KG1 (cell line): ENCODE measurements at regions not wholly inside any gene's neighbourhood (a gene's known extent, or its start where the extent isn't known, plus 50 kb on each side); places are given as distances from the start of the nearest gene placed in this dataset.

ENCODE experiments used
- DNase-seq: peaks from one replicate; lab custom pipeline; 2025; lab: John Stamatoyannopoulos, UW

DNA sequence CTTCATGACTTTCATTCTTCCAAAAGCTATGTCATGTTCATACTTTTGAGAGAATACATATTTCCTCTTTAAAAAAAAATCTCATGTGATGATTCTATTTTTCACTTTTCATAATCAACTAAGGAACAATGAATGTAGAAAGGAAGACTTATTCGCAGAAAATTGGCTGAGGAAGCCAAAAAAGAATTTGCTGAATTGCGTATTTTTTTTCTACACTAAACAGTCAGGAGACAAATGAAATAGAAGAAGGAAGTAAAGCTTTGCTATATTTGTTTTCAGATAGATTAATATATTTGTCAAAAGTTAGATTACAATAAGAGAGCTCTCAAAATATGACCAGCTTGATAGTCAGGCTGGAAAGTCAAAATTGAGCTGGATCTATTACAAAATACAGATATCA, 504.2 kb downstream of the ANXA1 start:
- no peak for DNase-seq

DNA sequence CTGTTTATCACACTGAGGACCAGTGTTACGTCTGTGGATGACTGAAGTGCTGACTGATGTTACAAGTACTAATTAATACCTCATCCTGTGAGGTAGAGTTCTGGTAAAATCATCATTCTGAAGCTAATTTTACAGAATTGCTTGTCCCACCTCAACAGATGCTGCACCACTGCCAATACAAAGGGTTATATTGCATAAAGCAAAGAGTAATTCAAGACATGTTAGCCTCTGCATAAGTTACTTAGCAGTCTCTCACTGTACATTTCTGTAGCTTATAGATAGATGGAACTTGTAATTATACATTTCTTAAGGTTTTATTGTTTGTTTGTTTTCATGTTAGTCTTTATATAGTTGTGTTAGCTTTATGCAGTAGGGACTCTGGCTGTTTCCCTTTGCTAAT, 513.6 kb downstream of the ANXA1 start:
- DNase-seq = no peak

GRCh38 chr9:73667749-73668148, 516.1 kb downstream of the ANXA1 start:
- no peak for DNase-seq

DNA sequence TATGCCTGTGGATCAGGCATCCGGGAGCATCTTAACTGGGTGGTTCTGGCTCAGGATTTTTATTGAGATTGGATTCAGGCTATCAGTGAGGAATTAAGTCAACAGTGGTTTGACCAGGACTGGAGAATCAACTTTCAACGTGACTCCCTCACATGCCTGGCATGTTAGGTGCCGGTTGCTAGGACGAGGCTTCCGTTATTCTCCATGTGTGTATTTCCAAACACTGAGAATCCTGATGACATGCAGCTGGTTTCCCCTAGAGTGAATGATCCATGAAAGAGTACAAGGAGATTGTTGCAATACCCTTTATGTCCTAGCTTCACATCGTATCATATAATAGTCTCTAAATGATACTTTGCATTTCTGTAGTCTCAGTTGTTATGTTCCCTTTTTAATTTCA, 529.2 kb downstream of the ANXA1 start:
- DNase-seq = no peak

GRCh38 chr9:73682789-73683188, 531.1 kb downstream of the ANXA1 start:
- no peak for DNase-seq

DNA sequence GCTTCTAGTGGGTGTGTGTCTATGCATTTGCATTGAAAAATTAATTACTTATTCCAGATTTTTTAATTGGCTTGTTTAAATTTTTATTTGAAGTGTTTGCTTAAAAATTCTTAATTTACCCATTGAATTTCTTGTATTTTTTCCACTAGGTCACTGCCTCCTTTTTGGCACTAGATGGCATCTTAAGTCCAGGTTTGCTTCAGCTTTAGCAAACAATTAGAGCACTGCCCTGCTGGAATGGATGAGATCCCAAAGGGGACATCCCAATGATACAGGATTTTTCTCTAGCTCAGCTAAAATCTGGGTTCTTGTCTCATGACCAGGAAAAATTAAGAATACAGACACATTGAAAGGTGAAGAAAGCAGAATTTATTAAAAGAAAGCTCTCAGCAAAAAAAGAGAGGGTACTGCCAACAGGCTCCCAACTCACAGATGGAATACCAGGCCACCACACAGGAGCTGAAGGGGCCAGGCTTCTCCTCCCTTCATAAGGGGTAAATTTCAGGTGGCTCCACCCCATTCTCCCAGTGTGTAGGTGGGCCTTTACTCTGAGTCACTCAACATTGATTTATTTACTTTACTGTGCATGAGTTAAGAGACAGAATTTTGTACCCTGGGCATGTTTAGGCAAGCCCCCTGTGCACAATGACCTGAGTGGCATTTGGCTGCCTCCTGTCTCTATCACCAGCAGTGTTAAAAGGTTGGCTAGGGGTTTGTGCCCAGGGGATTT, 532.4 kb downstream of the ANXA1 start:
- no peak for DNase-seq

DNA sequence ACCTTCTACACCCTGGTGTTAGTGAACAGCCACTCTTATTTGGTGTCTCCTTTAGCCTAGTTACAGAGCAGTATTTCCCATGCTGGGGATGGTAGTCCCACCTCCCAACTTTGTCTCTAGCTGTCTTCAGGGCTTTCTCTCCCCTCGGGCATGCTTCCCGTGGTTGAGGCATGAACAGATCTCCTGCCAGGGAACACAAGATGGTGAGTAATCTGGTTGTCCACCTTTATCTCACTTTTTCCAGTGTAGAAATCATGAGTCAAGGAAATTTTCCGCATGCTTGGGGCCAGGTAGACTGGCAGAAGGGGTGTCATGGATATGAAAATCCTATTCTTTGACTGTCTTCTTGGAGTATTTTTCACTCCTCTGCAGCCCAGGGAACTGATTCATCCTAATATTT, 532.9 kb downstream of the ANXA1 start:
- no peak for DNase-seq

DNA sequence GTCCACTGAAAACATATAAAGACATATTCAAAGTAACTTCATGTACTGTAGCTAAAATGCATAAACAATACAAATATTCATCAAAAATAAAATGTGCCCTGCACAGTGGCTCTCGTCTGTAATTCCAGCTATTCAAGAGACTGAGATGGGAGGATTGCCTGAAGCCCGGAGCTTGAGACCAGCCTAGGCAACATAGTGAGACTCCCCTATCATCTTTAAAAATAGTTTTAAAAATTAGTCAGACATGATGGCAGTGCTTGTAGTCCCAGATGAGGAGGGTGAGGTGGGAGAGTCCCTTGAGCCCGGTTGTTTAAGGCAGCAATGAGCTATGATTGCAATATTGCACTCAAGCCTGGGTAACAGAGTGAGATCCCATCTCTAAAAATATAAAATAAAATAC, 534.1 kb downstream of the ANXA1 start:
- DNase-seq = no peak

DNA sequence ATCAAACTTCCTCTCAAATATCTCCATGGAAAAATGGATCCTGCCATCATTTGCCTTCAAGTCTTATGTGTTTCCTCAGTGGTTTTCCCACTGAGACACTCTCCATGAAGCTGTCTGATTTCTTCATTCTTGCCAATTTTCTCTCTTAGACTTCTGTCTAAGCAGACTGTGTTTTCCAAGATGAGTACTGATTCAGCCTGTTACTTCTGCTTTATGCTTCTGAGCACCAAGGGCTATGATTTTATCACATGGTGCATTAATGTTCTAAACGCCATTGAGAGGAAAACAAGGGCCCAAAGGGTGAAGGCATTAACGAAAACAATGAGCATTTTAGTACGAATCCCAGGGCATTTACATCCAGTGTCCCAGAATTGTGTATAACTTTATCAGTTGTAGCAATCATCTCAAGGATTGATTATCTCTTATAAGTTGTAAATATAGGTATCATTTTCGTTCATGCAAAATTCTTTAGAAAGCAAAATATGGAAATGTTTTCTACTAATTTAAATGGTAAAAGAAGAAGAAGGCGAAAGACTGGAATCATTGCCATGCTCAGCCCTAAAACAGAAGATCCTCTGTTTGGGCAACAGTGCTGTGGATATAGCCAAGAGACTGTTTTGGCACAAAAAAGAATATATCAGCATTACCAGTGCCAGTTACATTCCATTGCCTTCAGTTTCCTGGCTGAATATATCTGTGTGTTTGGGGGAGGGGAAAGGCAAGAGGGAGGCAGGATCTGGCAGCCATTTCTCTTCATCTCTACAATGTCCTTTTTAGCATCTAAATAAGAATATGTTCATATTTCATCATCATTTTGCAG, 537.6 kb downstream of the ANXA1 start:
- DNase-seq = no peak

DNA sequence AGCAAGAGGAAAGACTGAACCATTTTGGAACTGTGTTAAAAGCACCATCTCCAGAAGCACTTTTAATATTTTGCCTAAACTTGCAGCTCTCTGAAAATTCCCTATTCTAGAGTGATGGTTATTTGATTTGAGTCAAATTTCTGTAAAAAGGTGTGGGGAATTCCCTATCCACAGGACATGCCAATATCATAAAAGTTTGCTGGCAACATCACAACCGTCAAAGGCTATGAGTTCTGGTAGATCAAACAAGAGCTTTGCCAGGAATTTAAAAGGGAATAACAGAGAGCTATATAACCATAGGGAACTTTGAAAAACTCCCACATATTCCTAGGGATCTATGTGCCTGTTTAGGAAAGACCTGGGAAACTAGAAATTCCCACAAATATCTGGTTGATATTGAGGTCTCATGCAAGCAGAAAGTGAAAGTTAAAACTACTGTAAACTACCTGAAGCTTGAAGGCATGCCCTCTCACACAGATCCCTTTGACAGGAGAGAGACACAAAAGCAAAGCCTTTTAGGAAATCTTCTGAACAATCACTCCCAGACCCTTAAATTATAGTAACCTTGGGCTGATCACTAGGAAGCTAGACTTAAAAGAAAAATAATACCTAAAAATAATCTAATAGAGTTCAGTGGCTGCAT, 549.9 kb downstream of the ANXA1 start:
- no peak for DNase-seq

DNA sequence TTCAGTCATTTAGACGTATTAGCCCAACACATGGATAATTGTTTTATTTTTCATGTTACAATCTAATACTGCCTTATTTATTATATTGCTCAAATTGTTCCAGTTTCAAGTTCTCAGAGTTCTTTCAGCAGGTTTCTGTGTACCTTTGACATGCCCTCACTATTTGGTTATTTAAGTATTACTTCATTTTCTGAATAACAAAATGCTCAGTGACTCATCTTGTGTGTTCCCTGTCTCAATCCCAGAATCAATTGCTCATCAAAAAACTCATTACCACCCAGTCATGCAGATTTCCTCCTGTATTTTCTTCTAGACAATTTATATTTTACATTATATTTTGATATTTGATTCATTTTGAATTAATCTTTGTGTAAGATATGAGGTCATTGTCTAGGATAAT, 562.6 kb downstream of the ANXA1 start:
- no peak for DNase-seq

GRCh38 chr9:73715591-73715990, 563.9 kb downstream of the ANXA1 start:
- no peak for DNase-seq

GRCh38 chr9:73719660-73720059, 568.0 kb downstream of the ANXA1 start:
- DNase-seq = no peak

DNA sequence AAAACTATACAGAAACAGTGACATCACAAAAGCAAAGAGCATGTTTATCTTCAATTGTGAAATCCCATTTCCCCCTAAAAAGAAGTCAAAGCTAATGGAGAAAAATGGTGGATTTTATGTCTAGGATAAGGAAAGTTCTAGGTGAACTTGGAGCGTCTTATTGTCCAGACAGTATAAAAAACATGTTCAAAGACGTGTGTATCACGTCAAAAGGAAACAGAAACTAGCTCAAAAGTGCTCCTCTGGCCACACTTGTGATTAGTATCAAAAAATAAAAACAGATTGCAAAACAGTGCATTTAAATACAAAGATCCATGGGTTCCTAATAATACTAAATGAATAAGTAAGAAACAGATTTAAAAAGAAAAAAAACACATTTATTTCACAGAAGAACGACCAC, 568.9 kb downstream of the ANXA1 start:
- no peak for DNase-seq

DNA sequence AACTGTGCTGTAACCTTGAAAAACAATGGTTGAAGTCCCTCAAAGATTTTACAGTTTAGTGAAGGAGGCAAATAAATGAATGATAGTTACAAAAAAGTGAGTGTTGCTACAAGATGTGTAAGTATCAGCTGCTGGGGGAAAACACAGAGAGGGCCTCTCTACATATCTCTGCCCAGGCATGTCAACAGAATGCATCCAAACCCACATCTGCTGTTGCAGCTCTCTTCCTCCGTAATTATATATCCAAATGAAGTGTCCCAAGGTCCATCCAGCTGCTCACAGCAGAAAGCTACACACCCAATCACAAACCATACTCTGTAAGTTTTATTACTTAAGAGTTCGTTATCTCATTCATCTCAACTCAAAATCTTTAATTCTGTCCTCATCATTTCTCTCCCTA, 584.6 kb downstream of the ANXA1 start:
- no peak for DNase-seq

- no peak for DNase-seq
Measured at GRCh38 chr9:73738741-73739530, 587.3 kb downstream of the ANXA1 start.

DNA sequence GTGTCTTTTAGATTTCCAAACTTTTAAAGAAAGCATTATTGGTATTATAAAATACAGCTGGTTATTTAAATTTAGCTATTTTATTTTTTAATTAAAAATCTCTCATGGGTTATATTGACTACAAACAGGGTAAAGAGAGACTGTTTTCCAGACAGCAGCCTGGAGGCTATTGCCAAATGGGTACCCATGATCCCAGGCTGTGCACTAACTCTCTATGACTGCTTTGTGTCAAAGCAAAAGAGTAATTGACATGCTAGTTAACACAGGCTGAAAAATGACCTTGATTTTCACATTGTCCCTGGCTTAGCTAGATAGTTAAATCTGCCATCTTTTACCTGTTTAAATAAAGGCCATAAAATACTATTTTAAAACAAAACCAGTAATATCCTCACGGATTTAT, 589.7 kb downstream of the ANXA1 start:
- no peak for DNase-seq

DNA sequence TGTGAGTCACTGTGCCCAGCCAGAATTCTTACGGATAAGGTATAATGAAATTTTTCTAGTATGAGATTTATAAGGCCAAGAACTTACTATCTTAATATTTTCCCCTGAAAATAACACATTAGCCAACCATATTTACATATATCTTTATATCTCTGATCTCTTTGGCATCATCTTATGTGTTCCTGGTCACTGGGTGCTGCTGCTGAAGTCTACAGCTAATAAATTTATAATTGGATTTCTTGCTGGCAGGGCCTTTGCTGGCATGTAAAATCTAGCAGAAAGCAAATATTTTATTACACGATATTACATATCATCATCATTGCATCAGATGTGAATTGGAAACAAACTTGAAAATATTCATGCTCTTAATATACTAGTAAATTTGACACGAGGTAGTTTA, 590.7 kb downstream of the ANXA1 start:
- no peak for DNase-seq

DNA sequence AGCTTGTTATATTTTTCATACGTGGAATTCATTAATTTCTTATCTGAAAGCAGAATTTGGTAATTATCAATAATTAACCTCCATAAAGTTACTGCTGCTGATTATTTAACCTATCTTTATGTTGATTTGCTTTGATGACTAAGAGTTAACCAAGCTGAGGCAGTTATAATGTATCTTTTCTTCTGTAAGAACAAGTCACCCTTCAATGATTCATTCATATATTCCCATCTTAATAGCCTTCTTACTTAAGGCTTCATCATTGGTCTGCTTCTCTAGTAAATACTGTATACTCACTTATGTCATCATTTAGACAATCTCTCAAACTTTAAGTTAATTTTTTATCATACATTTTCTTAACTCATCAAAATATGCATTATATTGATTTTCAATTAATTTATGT, 592.2 kb downstream of the ANXA1 start:
- DNase-seq = no peak

DNA sequence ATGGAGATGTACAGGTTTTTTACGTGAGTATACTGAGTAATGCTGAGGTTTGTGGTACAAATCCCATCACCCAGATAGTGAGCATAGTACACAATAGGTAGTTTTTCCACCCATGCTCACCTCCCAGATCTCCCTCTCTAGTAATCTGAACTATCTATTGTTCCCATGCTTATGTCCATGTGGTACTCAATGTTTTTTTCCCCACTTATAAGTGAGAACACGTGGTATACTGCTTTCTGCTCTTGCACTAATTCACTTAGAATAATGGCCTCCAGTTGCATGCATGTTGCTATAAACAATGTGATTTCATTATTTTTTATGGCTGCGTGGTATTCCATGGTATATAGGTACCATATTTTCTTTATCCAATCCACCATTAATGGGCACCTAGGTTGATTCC, 593.9 kb downstream of the ANXA1 start:
- no peak for DNase-seq

DNA sequence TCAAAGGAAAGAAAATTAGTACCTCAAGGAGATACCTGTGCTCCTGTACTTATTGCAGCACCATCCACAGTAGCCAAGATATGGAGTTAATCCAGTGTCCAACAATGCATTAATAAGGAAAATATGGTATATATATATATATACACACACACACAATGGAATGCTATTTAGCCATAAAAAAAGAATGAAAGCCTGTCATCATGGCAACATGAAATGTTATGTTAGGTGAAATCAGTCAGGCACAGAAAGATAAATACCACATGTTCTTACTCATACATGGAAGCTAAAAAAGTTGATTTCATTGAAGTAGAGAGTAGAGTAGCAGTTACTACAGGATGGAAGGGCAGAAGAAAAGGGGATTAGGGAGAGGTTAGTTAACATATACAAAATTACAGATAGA, 601.5 kb downstream of the ANXA1 start:
- DNase-seq = no peak

DNA sequence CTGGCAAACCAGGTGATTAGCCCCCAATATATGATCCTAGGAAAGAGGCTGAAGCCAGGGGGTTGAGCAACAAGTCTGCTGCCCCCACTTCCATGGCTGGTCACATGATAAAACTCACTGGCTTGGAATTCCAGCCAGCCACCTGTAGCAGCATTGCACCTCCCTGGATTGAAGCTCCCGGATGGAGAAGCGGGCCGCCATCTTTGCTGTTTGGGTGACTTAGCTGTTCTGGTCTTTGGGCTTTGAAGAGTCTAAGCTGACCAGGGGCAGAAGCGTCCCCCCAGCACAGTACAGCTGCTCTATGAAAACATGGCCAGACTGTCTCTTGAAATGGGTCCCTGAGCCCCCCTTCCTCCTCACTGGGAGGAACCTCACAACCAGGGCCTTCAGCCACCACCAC, 610.2 kb downstream of the ANXA1 start:
- DNase-seq = no peak
